Loucy (cell line): ENCODE measurements at regions not wholly inside any gene's neighbourhood (a gene's known extent, or its start where the extent isn't known, plus 50 kb on each side); places are given as distances from the start of the nearest gene placed in this dataset.

Source experiments
- H2AFZ ChIP-seq: fragments of 200-600 bp; sonication (generic); 2 replicates; pipeline ENCODE4 v1.6.0; 2016; ENCODE audit warnings: antibody characterized with exemption, mild to moderate bottlenecking, low read length, moderate library complexity
- H3F3A ChIP-seq: fragments of 200-600 bp; 2 replicates; pipeline ENCODE4 v1.6.0; 2016; ENCODE audit warnings: antibody characterized with exemption, low read depth, mild to moderate bottlenecking
- H3K27me3 ChIP-seq: fragments of 200-600 bp; sonication (generic); 2 replicates; pipeline ENCODE4 v1.6.1; 2014; ENCODE audit warnings: low read length, mild to moderate bottlenecking; ENCODE audit not compliant: insufficient read depth, poor library complexity, severe bottlenecking
- H3K36me3 ChIP-seq: fragments of 200-600 bp; sonication (generic); 2 replicates; pipeline ENCODE4 v1.6.1; 2016; ENCODE audit warnings: low read length; ENCODE audit not compliant: insufficient read depth
- H3K4me1 ChIP-seq: fragments of 200-600 bp; sonication (generic); 2 replicates; pipeline ENCODE4 v1.5.1; 2014; ENCODE audit warnings: low read length, mild to moderate bottlenecking; ENCODE audit not compliant: insufficient read depth, poor library complexity, severe bottlenecking
- H3K4me2 ChIP-seq: fragments of 200-600 bp; sonication (generic); 2 replicates; pipeline ENCODE4 v1.6.0; 2014; ENCODE audit warnings: antibody characterized with exemption, low read length, low read depth, mild to moderate bottlenecking; ENCODE audit not compliant: poor library complexity, severe bottlenecking
- H3K4me3 ChIP-seq: fragments of 200-600 bp; sonication (generic); 2 replicates; pipeline ENCODE4 v1.5.1; 2014; ENCODE audit warnings: low read length, mild to moderate bottlenecking, mixed read lengths; ENCODE audit not compliant: poor library complexity, severe bottlenecking
- H3K79me2 ChIP-seq: fragments of 200-600 bp; sonication (generic); 2 replicates; pipeline ENCODE4 v1.6.1; 2014; ENCODE audit warnings: low read length; ENCODE audit not compliant: insufficient read depth
- H3K9ac ChIP-seq: fragments of 200-600 bp; sonication (generic); 2 replicates; pipeline ENCODE4 v1.6.0; 2014; ENCODE audit warnings: mild to moderate bottlenecking, low read depth, low read length, moderate library complexity; ENCODE audit not compliant: poor library complexity, severe bottlenecking
- H3K9me2 ChIP-seq: fragments of 200-600 bp; sonication (generic); replicated peaks from 2 replicates; pipeline ENCODE4 v1.6.1; 2016; ENCODE audit warnings: low read depth, low read length, mixed read lengths
- H3K9me3 ChIP-seq: fragments of 200-600 bp; sonication (generic); 2 replicates; pipeline ENCODE4 v1.6.1; 2014; ENCODE audit warnings: mild to moderate bottlenecking, antibody characterized with exemption, low read length, low read depth; ENCODE audit not compliant: insufficient read depth
- H4K20me1 ChIP-seq: fragments of 200-600 bp; sonication (generic); 2 replicates; pipeline ENCODE4 v1.6.0; 2014; ENCODE audit warnings: antibody characterized with exemption, low read length, mild to moderate bottlenecking; ENCODE audit not compliant: insufficient read depth, poor library complexity, severe bottlenecking
- CTCF ChIP-seq: fragments of 200-600 bp; sonication (generic); conservative IDR thresholded peaks from 2 replicates; pipeline ENCODE4 v1.5.1; 2014; ENCODE audit warnings: mild to moderate bottlenecking, antibody characterized with exemption, low read length
- EZH2phosphoT487 ChIP-seq: fragments of 200-600 bp; IDR thresholded peaks from 2 replicates; pipeline ENCODE4 v1.6.1; 2018; ENCODE audit warnings: antibody characterized with exemption, mild to moderate bottlenecking, moderate library complexity, borderline replicate concordance

GRCh38 chr12:5184186-5184585, 140.5 kb downstream of the KCNA5 start:
- Histone ChIP-seq H3K9ac (no peak overlapping the region), H3K4me1 (no peaks in the 10 kb centered on the region), H2AFZ (no peak overlapping the region), H4K20me1 (no peaks in the 10 kb centered on the region), H3K36me3 (no peaks in the 10 kb centered on the region), H3K27me3 (no peaks in the 10 kb centered on the region), H3K9me2 (no peaks in the 10 kb centered on the region), H3K79me2 (no peaks in the 10 kb centered on the region), H3F3A (no peaks in the 10 kb centered on the region), H3K4me3 (no peak overlapping the region), H3K4me2 (no peak overlapping the region), H3K9me3 (no peaks in the 10 kb centered on the region)
- TF ChIP-seq CTCF (no peak), EZH2phosphoT487 (no peak)

GRCh38 chr12:5185435-5186069, 141.9 kb downstream of the KCNA5 start:
- Histone ChIP-seq H3K4me3 (no peak overlapping the region), H3K79me2 (no peaks in the 10 kb centered on the region), H3K9ac (no peak overlapping the region), H3K4me1 (no peaks in the 10 kb centered on the region), H3K9me3 (no peaks in the 10 kb centered on the region), H4K20me1 (no peaks in the 10 kb centered on the region), H3F3A (no peaks in the 10 kb centered on the region), H3K4me2 (no peak overlapping the region), H3K9me2 (no peaks in the 10 kb centered on the region), H2AFZ (no peak overlapping the region), H3K27me3 (no peaks in the 10 kb centered on the region), H3K36me3 (no peaks in the 10 kb centered on the region)
- TF ChIP-seq EZH2phosphoT487 (no peak), CTCF (no peak)

GRCh38 chr12:5186715-5187114, 143.0 kb downstream of the KCNA5 start:
- Histone ChIP-seq H2AFZ (no peak overlapping the region), H3K36me3 (no peaks in the 10 kb centered on the region), H3K9me2 (no peaks in the 10 kb centered on the region), H3K4me3 (no peak overlapping the region), H3K4me1 (no peaks in the 10 kb centered on the region), H3K79me2 (no peaks in the 10 kb centered on the region), H3F3A (no peaks in the 10 kb centered on the region), H3K9me3 (no peaks in the 10 kb centered on the region), H3K4me2 (no peak overlapping the region), H3K27me3 (no peaks in the 10 kb centered on the region), H4K20me1 (no peaks in the 10 kb centered on the region), H3K9ac (no peak overlapping the region)
- TF ChIP-seq CTCF, result no peak
